ENCODE measurements at regions not wholly inside any gene's neighbourhood (a gene's known extent, or its start where the extent isn't known, plus 50 kb on each side); places are given as distances from the start of the nearest gene placed in this dataset.

DNA sequence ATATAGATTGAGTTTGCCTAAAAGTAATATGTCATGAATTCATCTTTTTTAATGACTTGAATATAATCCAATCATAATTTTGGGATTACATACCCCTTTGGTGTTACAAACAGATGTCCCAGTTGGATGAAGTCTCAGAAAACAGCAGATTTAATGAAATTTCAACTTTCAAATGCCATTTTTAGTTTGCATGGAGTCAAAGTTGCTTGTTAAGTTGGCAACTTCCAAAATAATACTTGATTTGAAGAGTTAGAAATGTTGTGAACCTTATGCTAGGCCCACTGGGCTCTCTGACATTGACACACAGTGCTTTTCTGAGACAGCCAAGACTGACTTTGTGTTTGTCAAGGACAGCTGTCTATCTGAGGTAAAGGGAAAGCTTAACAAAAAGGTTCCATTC lies 248.1 kb downstream of the KIF20B start:
- TF ChIP-seq, protein P1, sequence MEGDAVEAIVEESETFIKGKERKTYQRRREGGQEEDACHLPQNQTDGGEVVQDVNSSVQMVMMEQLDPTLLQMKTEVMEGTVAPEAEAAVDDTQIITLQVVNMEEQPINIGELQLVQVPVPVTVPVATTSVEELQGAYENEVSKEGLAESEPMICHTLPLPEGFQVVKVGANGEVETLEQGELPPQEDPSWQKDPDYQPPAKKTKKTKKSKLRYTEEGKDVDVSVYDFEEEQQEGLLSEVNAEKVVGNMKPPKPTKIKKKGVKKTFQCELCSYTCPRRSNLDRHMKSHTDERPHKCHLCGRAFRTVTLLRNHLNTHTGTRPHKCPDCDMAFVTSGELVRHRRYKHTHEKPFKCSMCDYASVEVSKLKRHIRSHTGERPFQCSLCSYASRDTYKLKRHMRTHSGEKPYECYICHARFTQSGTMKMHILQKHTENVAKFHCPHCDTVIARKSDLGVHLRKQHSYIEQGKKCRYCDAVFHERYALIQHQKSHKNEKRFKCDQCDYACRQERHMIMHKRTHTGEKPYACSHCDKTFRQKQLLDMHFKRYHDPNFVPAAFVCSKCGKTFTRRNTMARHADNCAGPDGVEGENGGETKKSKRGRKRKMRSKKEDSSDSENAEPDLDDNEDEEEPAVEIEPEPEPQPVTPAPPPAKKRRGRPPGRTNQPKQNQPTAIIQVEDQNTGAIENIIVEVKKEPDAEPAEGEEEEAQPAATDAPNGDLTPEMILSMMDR (IDR thresholded peaks at IDR 0.05): no peak
- TF ChIP-seq POLR2A (IDR thresholded peaks at IDR 0.05) (no peak), EP300 (IDR thresholded peaks at IDR 0.05) (no peak), POLR2AphosphoS5 (IDR thresholded peaks at IDR 0.05) (no peak)

Measured in sigmoid colon (tissue), 4 donors.